Esophagus squamous epithelium (tissue), 4 donors: ENCODE measurements at regions not wholly inside any gene's neighbourhood (a gene's known extent, or its start where the extent isn't known, plus 50 kb on each side); places are given as distances from the start of the nearest gene placed in this dataset.

ENCODE experiments used
- POLR2A ChIP-seq, 4 donors: fragments of 450-650 bp; IDR thresholded peaks; one replicate each; pipeline ENCODE4 v1.6.1; 2017; ENCODE audit warnings: antibody characterized with exemption in 4 of 4, mild to moderate bottlenecking in 4 of 4, moderate library complexity in 3 of 4
- TF ChIP-seq, protein P1 (sequence below), 6 experiments: fragments of 450-650 bp in 4 of 6; fragments of 200-600 bp in 2 of 6; sonication (generic) in 2 of 6; IDR thresholded peaks; one replicate each; pipeline ENCODE4 v1.5.1; 2016 to 2019; ENCODE audit warnings: antibody characterized with exemption in 6 of 6, mild to moderate bottlenecking in 4 of 6, moderate library complexity in 4 of 6

DNA sequence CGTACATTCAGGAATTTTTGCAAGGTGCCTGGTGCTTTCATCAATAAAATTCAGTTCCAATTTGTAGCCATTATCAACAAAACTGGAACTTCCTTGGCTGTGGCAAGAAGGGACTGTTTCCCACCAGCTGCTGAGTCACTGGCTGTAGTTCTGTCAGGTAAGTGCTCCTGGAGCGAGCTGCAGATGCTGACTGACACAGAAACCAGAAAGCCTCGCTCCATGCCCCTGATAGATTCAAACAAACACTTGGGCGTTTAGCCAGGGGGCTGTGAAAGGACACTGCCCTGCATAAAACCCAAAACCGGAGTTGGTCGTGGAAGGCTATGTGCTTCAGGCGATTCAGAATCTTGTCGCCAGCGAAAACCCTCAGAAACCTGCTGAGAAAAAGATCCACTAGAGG is 188.4 kb upstream of the FAM9B start:
- TF ChIP-seq POLR2A (IDR thresholded peaks at IDR 0.05), result no peak
- TF ChIP-seq, protein P1, sequence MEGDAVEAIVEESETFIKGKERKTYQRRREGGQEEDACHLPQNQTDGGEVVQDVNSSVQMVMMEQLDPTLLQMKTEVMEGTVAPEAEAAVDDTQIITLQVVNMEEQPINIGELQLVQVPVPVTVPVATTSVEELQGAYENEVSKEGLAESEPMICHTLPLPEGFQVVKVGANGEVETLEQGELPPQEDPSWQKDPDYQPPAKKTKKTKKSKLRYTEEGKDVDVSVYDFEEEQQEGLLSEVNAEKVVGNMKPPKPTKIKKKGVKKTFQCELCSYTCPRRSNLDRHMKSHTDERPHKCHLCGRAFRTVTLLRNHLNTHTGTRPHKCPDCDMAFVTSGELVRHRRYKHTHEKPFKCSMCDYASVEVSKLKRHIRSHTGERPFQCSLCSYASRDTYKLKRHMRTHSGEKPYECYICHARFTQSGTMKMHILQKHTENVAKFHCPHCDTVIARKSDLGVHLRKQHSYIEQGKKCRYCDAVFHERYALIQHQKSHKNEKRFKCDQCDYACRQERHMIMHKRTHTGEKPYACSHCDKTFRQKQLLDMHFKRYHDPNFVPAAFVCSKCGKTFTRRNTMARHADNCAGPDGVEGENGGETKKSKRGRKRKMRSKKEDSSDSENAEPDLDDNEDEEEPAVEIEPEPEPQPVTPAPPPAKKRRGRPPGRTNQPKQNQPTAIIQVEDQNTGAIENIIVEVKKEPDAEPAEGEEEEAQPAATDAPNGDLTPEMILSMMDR (IDR thresholded peaks at IDR 0.05), result no peak
